Activated CD4-positive, alpha-beta memory T cell treated with anti-CD3 and anti-CD28 coated beads for 36 hours (primary cell): ENCODE measurements at regions not wholly inside any gene's neighbourhood (a gene's known extent, or its start where the extent isn't known, plus 50 kb on each side); places are given as distances from the start of the nearest gene placed in this dataset.
"Not testable (repeated sequence)": the region's sequence is repeated elsewhere in the genome, so short reads cannot be mapped to it uniquely, and the experiment has no call there.

Experiments used
- CTCF ChIA-PET: fragments of 350-600 bp; sonication (Branson Sonifier 250); formaldehyde crosslinking; loops from one replicate; lab custom pipeline; 2021; ENCODE audit warnings: antibody characterized with exemption, inconsistent platforms; lab: Charles Lee
- POLR2A ChIA-PET: fragments of 350-600 bp; sonication (Branson Sonifier 250); formaldehyde crosslinking; loops from one replicate; lab custom pipeline; 2021; ENCODE audit warnings: antibody characterized with exemption; lab: Charles Lee
- DNase-seq: peaks from one replicate; pipeline ENCODE4 v3.0.0-alpha.2; 2020
- H3K27ac Mint-ChIP-seq: one replicate; pipeline ENCODE4 v1.8.0; 2021; ENCODE audit warnings: mixed read lengths
- H3K27me3 Mint-ChIP-seq: one replicate; pipeline ENCODE4 v1.8.0; 2021; ENCODE audit warnings: mixed read lengths
- H3K36me3 Mint-ChIP-seq: one replicate; pipeline ENCODE4 v1.8.0; 2021; ENCODE audit warnings: mixed read lengths
- H3K4me1 Mint-ChIP-seq: one replicate; pipeline ENCODE4 v1.8.0; 2021; ENCODE audit warnings: low read depth, mixed read lengths
- H3K4me3 Mint-ChIP-seq: one replicate; pipeline ENCODE4 v1.8.0; 2021; ENCODE audit warnings: mild to moderate bottlenecking, mixed read lengths
- H3K9me3 Mint-ChIP-seq: one replicate; pipeline ENCODE4 v1.8.0; 2021; ENCODE audit warnings: mixed read lengths
- intact Hi-C: fragments of 100-400 bp; cut with micrococcal nuclease; formaldehyde crosslinking; loops from one replicate; pipeline ENCODE4 v1.15.1; 2023

GRCh38 chr5:21391506-21391905, 1403.5 kb upstream of the CDH18 start:
- Mint-ChIP-seq H3K4me3 (no peak overlapping the region), H3K27ac (no peak overlapping the region), H3K36me3 (no peaks in the 10 kb centered on the region), H3K4me1 (no peaks in the 10 kb centered on the region), H3K27me3 (no peaks in the 10 kb centered on the region), H3K9me3 (no peaks in the 10 kb centered on the region)
- no peak for DNase-seq
- ChIA-PET POLR2A (no interaction called here), CTCF (no interaction called here)
- intact Hi-C loops: no loop called here

- intact Hi-C loops, H3K27me3 Mint-ChIP-seq, POLR2A ChIA-PET, DNase-seq, H3K4me3 Mint-ChIP-seq, H3K4me1 Mint-ChIP-seq, CTCF ChIA-PET, H3K36me3 Mint-ChIP-seq, H3K27ac Mint-ChIP-seq, H3K9me3 Mint-ChIP-seq: not testable (repeated sequence)
Observed at GRCh38 chr5:21360754-21361153, 1372.8 kb upstream of the CDH18 start.

GRCh38 chr5:21341948-21342261, 1353.9 kb upstream of the CDH18 start:
- peak; percentile 9 for DNase-seq
- H3K27ac Mint-ChIP-seq, H3K9me3 Mint-ChIP-seq, CTCF ChIA-PET, POLR2A ChIA-PET, H3K27me3 Mint-ChIP-seq, H3K36me3 Mint-ChIP-seq, intact Hi-C loops, H3K4me1 Mint-ChIP-seq: not testable (repeated sequence)
- H3K4me3 Mint-ChIP-seq: peak overlapping the region; percentile 56

- H3K9me3 Mint-ChIP-seq, H3K27me3 Mint-ChIP-seq, intact Hi-C loops, POLR2A ChIA-PET, H3K36me3 Mint-ChIP-seq, CTCF ChIA-PET, DNase-seq, H3K27ac Mint-ChIP-seq, H3K4me1 Mint-ChIP-seq: not testable (repeated sequence)
- H3K4me3 Mint-ChIP-seq: peak overlapping the region; percentile 56
Observed at GRCh38 chr5:21341203-21341947, 1353.4 kb upstream of the CDH18 start.

GRCh38 chr5:21340233-21340632, 1352.2 kb upstream of the CDH18 start:
- CTCF ChIA-PET, H3K4me1 Mint-ChIP-seq, POLR2A ChIA-PET, DNase-seq, H3K27ac Mint-ChIP-seq, H3K36me3 Mint-ChIP-seq, H3K4me3 Mint-ChIP-seq, intact Hi-C loops, H3K9me3 Mint-ChIP-seq, H3K27me3 Mint-ChIP-seq: not testable (repeated sequence)

GRCh38 chr5:21336478-21336877, 1348.5 kb upstream of the CDH18 start:
- H3K27ac Mint-ChIP-seq, H3K36me3 Mint-ChIP-seq, H3K27me3 Mint-ChIP-seq, H3K4me1 Mint-ChIP-seq, DNase-seq, POLR2A ChIA-PET, CTCF ChIA-PET, H3K9me3 Mint-ChIP-seq, H3K4me3 Mint-ChIP-seq, intact Hi-C loops: not testable (repeated sequence)

- CTCF ChIA-PET, H3K9me3 Mint-ChIP-seq, POLR2A ChIA-PET, H3K4me1 Mint-ChIP-seq, H3K36me3 Mint-ChIP-seq, H3K27ac Mint-ChIP-seq, intact Hi-C loops, H3K4me3 Mint-ChIP-seq, DNase-seq, H3K27me3 Mint-ChIP-seq: not testable (repeated sequence)
Observed at GRCh38 chr5:21315376-21315775, 1327.4 kb upstream of the CDH18 start.

GRCh38 chr5:21301205-21301604, 1313.2 kb upstream of the CDH18 start:
- DNase-seq, H3K36me3 Mint-ChIP-seq, POLR2A ChIA-PET, H3K9me3 Mint-ChIP-seq, H3K27me3 Mint-ChIP-seq, CTCF ChIA-PET, H3K27ac Mint-ChIP-seq, H3K4me3 Mint-ChIP-seq, intact Hi-C loops, H3K4me1 Mint-ChIP-seq: not testable (repeated sequence)

GRCh38 chr5:21274361-21274760, 1286.4 kb upstream of the CDH18 start:
- intact Hi-C loops, H3K27me3 Mint-ChIP-seq, DNase-seq, H3K36me3 Mint-ChIP-seq, H3K9me3 Mint-ChIP-seq, H3K4me1 Mint-ChIP-seq, H3K27ac Mint-ChIP-seq, POLR2A ChIA-PET, H3K4me3 Mint-ChIP-seq, CTCF ChIA-PET: not testable (repeated sequence)

GRCh38 chr5:21263361-21263760, 1275.4 kb upstream of the CDH18 start:
- Mint-ChIP-seq H3K4me3 (no peak overlapping the region), H3K27ac (no peak overlapping the region), H3K4me1 (no peaks in the 10 kb centered on the region), H3K27me3 (no peaks in the 10 kb centered on the region), H3K9me3 (peaks cover 13% of the 10 kb centered on the region), H3K36me3 (no peaks in the 10 kb centered on the region)
- ChIA-PET POLR2A (no interaction called here), CTCF (no interaction called here)
- no peak for DNase-seq
- intact Hi-C loops: no loop called here

- H3K27me3 Mint-ChIP-seq: no peaks in the 10 kb centered on the region
- no peak overlapping the region for H3K4me3 Mint-ChIP-seq
- no peaks in the 10 kb centered on the region for H3K4me1 Mint-ChIP-seq
- ChIA-PET POLR2A (no interaction called here), CTCF (no interaction called here)
- H3K27ac Mint-ChIP-seq: no peak overlapping the region
- intact Hi-C loops: no loop called here
- no peak for DNase-seq
- H3K36me3 Mint-ChIP-seq: no peaks in the 10 kb centered on the region
- H3K9me3 Mint-ChIP-seq: peaks cover 10% of the 10 kb centered on the region
Observed at GRCh38 chr5:21254161-21254560, 1266.2 kb upstream of the CDH18 start.

GRCh38 chr5:21244982-21245381, 1257.0 kb upstream of the CDH18 start:
- no peaks in the 10 kb centered on the region for H3K9me3 Mint-ChIP-seq
- no peak for DNase-seq
- H3K4me3 Mint-ChIP-seq: no peak overlapping the region
- no peak overlapping the region for H3K27ac Mint-ChIP-seq
- H3K4me1 Mint-ChIP-seq: no peaks in the 10 kb centered on the region
- intact Hi-C loops: no loop called here
- no peaks in the 10 kb centered on the region for H3K36me3 Mint-ChIP-seq
- CTCF ChIA-PET: no interaction called here
- POLR2A ChIA-PET: no interaction called here
- no peaks in the 10 kb centered on the region for H3K27me3 Mint-ChIP-seq

- ChIA-PET POLR2A (no interaction called here), CTCF (no interaction called here)
- Mint-ChIP-seq H3K4me3 (no peak overlapping the region), H3K4me1 (no peaks in the 10 kb centered on the region), H3K36me3 (no peaks in the 10 kb centered on the region), H3K27me3 (no peaks in the 10 kb centered on the region), H3K9me3 (no peaks in the 10 kb centered on the region), H3K27ac (no peak overlapping the region)
- intact Hi-C loops: no loop called here
- DNase-seq: no peak
Observed at GRCh38 chr5:21238786-21239185, 1250.8 kb upstream of the CDH18 start.
